Brain microvascular endothelial cell (primary cell): ENCODE measurements at regions not wholly inside any gene's neighbourhood (a gene's known extent, or its start where the extent isn't known, plus 50 kb on each side); places are given as distances from the start of the nearest gene placed in this dataset.
"Not testable (repeated sequence)": the region's sequence is repeated elsewhere in the genome, so short reads cannot be mapped to it uniquely, and the experiment has no call there.

Experiments
- DNase-seq: peaks from one replicate; pipeline ENCODE4 v3.0.0-alpha.2; 2020
- H3K27ac ChIP-seq: fragments of 250-450 bp; sonication (Bioruptor Pico); 2 replicates; pipeline ENCODE4 v1.5.1; 2020; ENCODE audit warnings: mild to moderate bottlenecking, moderate library complexity
- H3K27me3 ChIP-seq: fragments of 250-450 bp; sonication (Bioruptor Pico); replicated peaks from 2 replicates; pipeline ENCODE4 v1.5.1; 2020; ENCODE audit warnings: mild to moderate bottlenecking
- H3K36me3 ChIP-seq: fragments of 250-450 bp; sonication (Bioruptor Pico); replicated peaks from 2 replicates; pipeline ENCODE4 v1.5.1; 2020; ENCODE audit warnings: mild to moderate bottlenecking
- H3K4me3 ChIP-seq: 2 replicates; pipeline ENCODE4 v1.5.1; 2011; ENCODE audit warnings: low read depth, mild to moderate bottlenecking, control low read depth, low read length, moderate library complexity
- in situ Hi-C: cut with HindIII; loops from 2 replicates; pipeline ENCODE4 v1.10.0; 2017; ENCODE audit warnings: low sequenced_read_pairs, low pct_ligation_motif_present
- TF ChIP-seq, protein P1 (sequence below): IDR thresholded peaks from 2 replicates; pipeline ENCODE4 v1.5.1; 2011; ENCODE audit warnings: low read depth, mild to moderate bottlenecking, moderate library complexity, low read length, control low read depth, inconsistent platforms; ENCODE audit errors: missing control alignments

DNA sequence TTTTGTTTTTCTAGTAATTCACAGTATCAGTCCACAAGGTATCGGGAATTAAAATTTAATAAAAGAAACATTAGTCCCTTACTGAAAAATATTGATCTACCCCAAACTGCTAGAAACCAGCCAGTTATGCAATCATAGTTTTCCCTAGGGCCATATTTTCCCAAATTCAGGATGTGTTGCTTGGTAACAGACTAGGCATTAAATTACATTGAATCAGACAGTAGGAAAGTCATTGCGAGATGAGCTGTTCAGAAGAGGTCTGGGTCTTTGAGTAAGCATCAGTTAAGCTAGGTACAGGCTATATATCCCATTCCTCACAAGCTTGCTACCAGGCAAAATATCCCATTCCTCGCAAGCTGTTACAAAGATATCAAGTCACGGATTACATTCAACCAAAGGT lies 123.0 kb upstream of the CCDC150 start:
- in situ Hi-C loops: no loop called here
- TF ChIP-seq, protein P1, sequence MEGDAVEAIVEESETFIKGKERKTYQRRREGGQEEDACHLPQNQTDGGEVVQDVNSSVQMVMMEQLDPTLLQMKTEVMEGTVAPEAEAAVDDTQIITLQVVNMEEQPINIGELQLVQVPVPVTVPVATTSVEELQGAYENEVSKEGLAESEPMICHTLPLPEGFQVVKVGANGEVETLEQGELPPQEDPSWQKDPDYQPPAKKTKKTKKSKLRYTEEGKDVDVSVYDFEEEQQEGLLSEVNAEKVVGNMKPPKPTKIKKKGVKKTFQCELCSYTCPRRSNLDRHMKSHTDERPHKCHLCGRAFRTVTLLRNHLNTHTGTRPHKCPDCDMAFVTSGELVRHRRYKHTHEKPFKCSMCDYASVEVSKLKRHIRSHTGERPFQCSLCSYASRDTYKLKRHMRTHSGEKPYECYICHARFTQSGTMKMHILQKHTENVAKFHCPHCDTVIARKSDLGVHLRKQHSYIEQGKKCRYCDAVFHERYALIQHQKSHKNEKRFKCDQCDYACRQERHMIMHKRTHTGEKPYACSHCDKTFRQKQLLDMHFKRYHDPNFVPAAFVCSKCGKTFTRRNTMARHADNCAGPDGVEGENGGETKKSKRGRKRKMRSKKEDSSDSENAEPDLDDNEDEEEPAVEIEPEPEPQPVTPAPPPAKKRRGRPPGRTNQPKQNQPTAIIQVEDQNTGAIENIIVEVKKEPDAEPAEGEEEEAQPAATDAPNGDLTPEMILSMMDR: no peak
- no peak overlapping the region for H3K4me3 ChIP-seq
- no peaks in the 10 kb centered on the region for H3K27me3 ChIP-seq
- H3K36me3 ChIP-seq: no peaks in the 10 kb centered on the region
- DNase-seq: no peak
- no peak overlapping the region for H3K27ac ChIP-seq

DNA sequence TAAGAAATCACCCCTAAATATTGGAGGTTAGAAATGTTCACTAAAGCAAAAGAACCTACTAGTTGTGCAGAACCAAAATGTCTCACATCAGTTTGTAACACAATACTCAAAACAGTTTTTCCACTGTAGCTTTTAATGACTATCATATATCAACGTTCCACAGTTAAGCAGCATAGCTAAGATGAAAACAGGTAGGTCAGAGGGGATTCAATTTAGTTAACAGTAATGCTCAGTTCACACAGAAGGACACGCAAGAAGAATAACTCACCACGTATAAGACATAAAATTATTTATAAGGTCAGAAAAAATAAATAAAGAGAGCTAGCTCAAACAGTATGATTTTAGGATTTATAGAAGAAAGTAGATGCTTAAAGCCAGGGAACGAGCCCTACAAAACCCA lies 118.9 kb upstream of the CCDC150 start:
- in situ Hi-C loops: no loop called here
- H3K27ac ChIP-seq: no peak overlapping the region
- TF ChIP-seq, protein P1: no peak
- no peak overlapping the region for H3K4me3 ChIP-seq
- no peak for DNase-seq
- no peaks in the 10 kb centered on the region for H3K27me3 ChIP-seq
- H3K36me3 ChIP-seq: no peaks in the 10 kb centered on the region

DNA sequence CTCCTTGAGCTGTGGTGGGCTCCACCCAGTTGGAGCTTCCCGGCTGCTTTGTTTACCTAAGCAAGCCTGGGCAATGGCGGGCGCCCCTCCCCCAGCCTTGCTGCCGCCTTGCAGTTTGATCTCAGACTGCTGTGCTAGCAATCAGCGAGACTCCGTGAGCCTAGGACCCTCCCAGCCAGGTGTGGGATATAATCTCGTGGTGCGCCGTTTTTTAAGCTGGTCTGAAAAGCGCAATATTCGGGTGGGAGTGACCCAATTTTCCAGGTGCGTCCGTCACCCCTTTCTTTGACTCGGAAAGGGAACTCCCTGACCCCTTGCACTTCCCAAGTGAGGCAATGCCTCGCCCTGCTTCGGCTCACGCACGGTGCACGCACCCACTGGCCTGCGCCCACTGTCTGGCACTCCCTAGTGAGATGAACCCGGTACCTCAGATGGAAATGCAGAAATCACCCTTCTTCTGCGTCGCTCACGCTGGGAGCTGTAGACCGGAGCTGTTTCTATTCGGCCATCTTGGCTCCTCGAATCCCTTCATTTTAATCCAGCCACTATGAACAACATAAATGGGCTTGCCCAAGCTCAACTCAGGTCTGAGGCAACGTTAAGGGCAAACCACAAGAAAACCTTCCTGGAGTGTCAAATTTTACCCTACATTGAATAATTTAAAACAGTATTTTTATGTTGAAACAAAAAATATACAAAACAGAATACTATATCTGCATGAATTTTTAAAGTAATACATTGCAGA lies 112.4 kb upstream of the CCDC150 start:
- in situ Hi-C loops, DNase-seq, H3K27ac ChIP-seq: not testable (repeated sequence)

GRCh38 chr2:196528486-196529223 lies 110.9 kb upstream of the CCDC150 start:
- TF ChIP-seq, protein P1: no peak
- Histone ChIP-seq H3K27ac (no peak overlapping the region), H3K4me3 (no peak overlapping the region), H3K27me3 (no peaks in the 10 kb centered on the region), H3K36me3 (no peaks in the 10 kb centered on the region)
- in situ Hi-C loops: no loop called here
- DNase-seq: no peak

More for the DNA sequence above, 112.4 kb upstream of the CCDC150 start:
- H3K36me3 ChIP-seq, H3K27me3 ChIP-seq, H3K4me3 ChIP-seq: not testable (repeated sequence)

- in situ Hi-C loops: no loop called here
- no peaks in the 10 kb centered on the region for H3K36me3 ChIP-seq
- DNase-seq: no peak
- TF ChIP-seq, protein P1: no peak
- H3K4me3 ChIP-seq: no peak overlapping the region
- no peaks in the 10 kb centered on the region for H3K27me3 ChIP-seq
- H3K27ac ChIP-seq: no peak overlapping the region
Measured at GRCh38 chr2:196530910-196531309, 108.6 kb upstream of the CCDC150 start.

- H3K36me3 ChIP-seq: no peaks in the 10 kb centered on the region
- H3K27me3 ChIP-seq: no peaks in the 10 kb centered on the region
- no peak for DNase-seq
- in situ Hi-C loops: no loop called here
- TF ChIP-seq, protein P1: no peak
- no peak overlapping the region for H3K4me3 ChIP-seq
- H3K27ac ChIP-seq: no peak overlapping the region
Measured at GRCh38 chr2:196533772-196534397, 105.6 kb upstream of the CCDC150 start.
